Endothelial cell of umbilical vein (primary cell): ENCODE measurements at regions not wholly inside any gene's neighbourhood (a gene's known extent, or its start where the extent isn't known, plus 50 kb on each side); places are given as distances from the start of the nearest gene placed in this dataset.

Experiments
- BruUV-seq: library from RNA; stranded (reverse); fragments of 400-500 nt; replicated peaks from 2 replicates; lab custom pipeline; 2021; lab: Mats Ljungman, UMichigan
- CTCF ChIA-PET: fragments of 300-600, 350-600 bp; sonication (Branson Sonifier 250); formaldehyde crosslinking; loops from one replicate; lab custom pipeline; 2021; ENCODE audit warnings: antibody characterized with exemption, inconsistent platforms; lab: Charles Lee
- POLR2A ChIA-PET: fragments of 300-600, 350-600 bp; sonication (Branson Sonifier 250); formaldehyde crosslinking; loops from one replicate; lab custom pipeline; 2021; ENCODE audit warnings: antibody characterized with exemption, inconsistent platforms; lab: Charles Lee
- DNase-seq: peaks from one replicate; pipeline ENCODE4 v3.0.0-alpha.2; 2011; ENCODE audit warnings: low read depth, low spot score
- FAIRE-seq: peaks from 2 replicates; lab custom pipeline; 2011; peaks lifted over from hg19 to GRCh38; lab: Jason Lieb, UNC
- H2AFZ ChIP-seq: 2 replicates; pipeline ENCODE4 v1.6.0; 2012; ENCODE audit warnings: low read depth, low read length, control low read depth, inconsistent platforms
- H3K27ac ChIP-seq: 2 replicates; pipeline ENCODE4 v1.5.1; 2011; ENCODE audit warnings: low read depth, mild to moderate bottlenecking, control low read depth, low read length, moderate library complexity; ENCODE audit not compliant: insufficient read depth
- H3K27me3 ChIP-seq, 2 experiments: 2 replicates each; pipeline versions ENCODE4 v1.6.0 to v1.6.1; 2011; ENCODE audit warnings: low read length in 2 of 2, mixed read lengths in 1 of 2; ENCODE audit not compliant: control insufficient read depth in 2 of 2, insufficient read depth in 2 of 2
- H3K36me3 ChIP-seq, 2 experiments: 2 replicates in 1 of 2; 3 replicates in 1 of 2; pipeline ENCODE4 v1.5.1; 2011; ENCODE audit warnings: low read length in 2 of 2, mild to moderate bottlenecking in 1 of 2, moderate library complexity in 1 of 2; ENCODE audit not compliant: control insufficient read depth in 2 of 2, insufficient read depth in 2 of 2; ENCODE audit errors: extremely low read depth in 1 of 2
- H3K4me1 ChIP-seq: 3 replicates; pipeline ENCODE4 v1.5.1; 2011; ENCODE audit warnings: mild to moderate bottlenecking, low read length; ENCODE audit not compliant: control insufficient read depth, insufficient read depth; ENCODE audit errors: extremely low read depth
- H3K4me2 ChIP-seq: 2 replicates; pipeline ENCODE4 v1.6.1; 2011; ENCODE audit warnings: low read length, control low read depth, mixed read lengths; ENCODE audit not compliant: insufficient read depth
- H3K4me3 ChIP-seq, 3 experiments: fragments of 200-600 bp in 1 of 3; sonication (generic), shearing (Covaris generic) in 1 of 3; replicated peaks in 1 of 3; 2 replicates each; pipeline ENCODE4 v1.5.1; 2011 to 2016; ENCODE audit warnings: control low read depth in 3 of 3, low read length in 3 of 3, mild to moderate bottlenecking in 2 of 3, inconsistent platforms in 1 of 3, low read depth in 1 of 3, moderate library complexity in 1 of 3; ENCODE audit not compliant: insufficient read depth in 1 of 3
- H3K79me2 ChIP-seq: 2 replicates; pipeline ENCODE4 v1.6.0; 2012; ENCODE audit warnings: low read length, inconsistent platforms; ENCODE audit not compliant: control insufficient read depth, insufficient read depth
- H3K9ac ChIP-seq: replicated peaks from 2 replicates; pipeline ENCODE3; 2011; ENCODE audit warnings: low read length, control low read depth; ENCODE audit not compliant: insufficient read depth; ENCODE audit errors: extremely low read depth
- H3K9me1 ChIP-seq: replicated peaks from 3 replicates; pipeline ENCODE4 v1.6.0; 2011; ENCODE audit warnings: mild to moderate bottlenecking, low read length; ENCODE audit not compliant: control insufficient read depth, insufficient read depth; ENCODE audit errors: extremely low read depth
- H3K9me3 ChIP-seq: replicated peaks from 2 replicates; pipeline ENCODE4 v1.5.1; 2012; ENCODE audit warnings: low read length, inconsistent platforms; ENCODE audit not compliant: control insufficient read depth, insufficient read depth
- H4K20me1 ChIP-seq: replicated peaks from 2 replicates; pipeline ENCODE3; 2011; ENCODE audit warnings: mild to moderate bottlenecking, low read length; ENCODE audit not compliant: control insufficient read depth, insufficient read depth; ENCODE audit errors: extremely low read depth
- JUN ChIP-seq: IDR thresholded peaks from 2 replicates; pipeline ENCODE4 v1.6.1; 2011; ENCODE audit warnings: borderline replicate concordance, low read depth; ENCODE audit not compliant: insufficient read length, insufficient read depth
- MYC ChIP-seq: IDR thresholded peaks from one replicate; pipeline ENCODE4 v1.6.1; 2011; ENCODE audit warnings: mild to moderate bottlenecking, low read depth, low read length
- POLR2A ChIP-seq: IDR thresholded peaks from 2 replicates; pipeline ENCODE4 v1.6.1; 2012; ENCODE audit warnings: low read depth, mild to moderate bottlenecking, control low read depth, low read length
- POLR2AphosphoS5 ChIP-seq: IDR thresholded peaks from 2 replicates; pipeline ENCODE4 v1.6.1; 2012; ENCODE audit warnings: low read depth, mild to moderate bottlenecking, control low read depth, low read length, moderate library complexity; ENCODE audit not compliant: insufficient read depth
- dilution Hi-C: fragments of 300-500 bp; cut with MboI; formaldehyde crosslinking; loops from one replicate; pipeline ENCODE4 v1.15.0; 2019; ENCODE audit warnings: low sequenced_read_pairs; ENCODE audit not compliant: extremely low pct_ligation_motif_present
- intact Hi-C: fragments of 100-400 bp; cut with micrococcal nuclease; formaldehyde crosslinking; loops from one replicate; pipeline ENCODE4 v1.10.0; 2022
- TF ChIP-seq, protein P1 (sequence below): IDR thresholded peaks from 2 replicates; pipeline ENCODE4 v1.6.1; 2011; ENCODE audit not compliant: insufficient read depth, insufficient read length

DNA sequence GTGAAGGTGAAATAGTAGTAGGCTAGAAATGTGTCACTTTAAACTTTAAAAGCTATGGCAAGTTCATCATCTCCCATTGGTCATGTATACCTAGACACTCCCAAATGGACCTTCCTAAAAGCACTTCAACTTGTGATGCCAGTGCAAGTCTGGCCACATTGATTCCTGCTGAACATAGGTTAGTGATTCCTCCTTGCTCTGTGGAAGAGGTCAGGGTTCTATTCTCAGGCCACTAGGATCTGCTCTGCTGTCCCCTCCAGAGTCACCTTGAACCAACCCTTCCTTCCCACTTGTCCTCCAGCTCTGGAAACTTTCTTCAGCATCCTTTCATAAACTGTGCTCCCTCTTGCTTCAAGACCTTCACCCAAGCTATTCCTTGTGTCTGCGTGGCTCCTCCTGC, 301.7 kb downstream of the RPLP1 start:
- no peaks in the 10 kb centered on the region for H3K79me2 ChIP-seq
- H4K20me1 ChIP-seq: no peaks in the 10 kb centered on the region
- ChIA-PET CTCF (no interaction called here), POLR2A (no interaction called here)
- intact Hi-C loops (loop anchor here (10.0 kb wide), 1 partner anchor 720 kb away; no protein-coding TSS in a partner anchor), dilution Hi-C loops (no loop called here)
- no peaks in the 10 kb centered on the region for H3K36me3 ChIP-seq
- H3K9ac ChIP-seq: no peak overlapping the region
- H3K4me1 ChIP-seq: peaks cover 13% of the 10 kb centered on the region
- H3K4me2 ChIP-seq: no peak overlapping the region
- TF ChIP-seq POLR2AphosphoS5 (no peak), MYC (no peak)
- TF ChIP-seq, protein P1, sequence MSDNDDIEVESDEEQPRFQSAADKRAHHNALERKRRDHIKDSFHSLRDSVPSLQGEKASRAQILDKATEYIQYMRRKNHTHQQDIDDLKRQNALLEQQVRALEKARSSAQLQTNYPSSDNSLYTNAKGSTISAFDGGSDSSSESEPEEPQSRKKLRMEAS: no peak
- H3K27me3 ChIP-seq: no peaks in the 10 kb centered on the region
- no peaks in the 10 kb centered on the region for H3K9me3 ChIP-seq
- BruUV-seq: no TSS peak
- H3K4me3 ChIP-seq: no peak overlapping the region
- FAIRE-seq (no peak), DNase-seq (no peak)
- H2AFZ ChIP-seq: no peak overlapping the region
- no peaks in the 10 kb centered on the region for H3K9me1 ChIP-seq
- H3K27ac ChIP-seq: no peak overlapping the region

DNA sequence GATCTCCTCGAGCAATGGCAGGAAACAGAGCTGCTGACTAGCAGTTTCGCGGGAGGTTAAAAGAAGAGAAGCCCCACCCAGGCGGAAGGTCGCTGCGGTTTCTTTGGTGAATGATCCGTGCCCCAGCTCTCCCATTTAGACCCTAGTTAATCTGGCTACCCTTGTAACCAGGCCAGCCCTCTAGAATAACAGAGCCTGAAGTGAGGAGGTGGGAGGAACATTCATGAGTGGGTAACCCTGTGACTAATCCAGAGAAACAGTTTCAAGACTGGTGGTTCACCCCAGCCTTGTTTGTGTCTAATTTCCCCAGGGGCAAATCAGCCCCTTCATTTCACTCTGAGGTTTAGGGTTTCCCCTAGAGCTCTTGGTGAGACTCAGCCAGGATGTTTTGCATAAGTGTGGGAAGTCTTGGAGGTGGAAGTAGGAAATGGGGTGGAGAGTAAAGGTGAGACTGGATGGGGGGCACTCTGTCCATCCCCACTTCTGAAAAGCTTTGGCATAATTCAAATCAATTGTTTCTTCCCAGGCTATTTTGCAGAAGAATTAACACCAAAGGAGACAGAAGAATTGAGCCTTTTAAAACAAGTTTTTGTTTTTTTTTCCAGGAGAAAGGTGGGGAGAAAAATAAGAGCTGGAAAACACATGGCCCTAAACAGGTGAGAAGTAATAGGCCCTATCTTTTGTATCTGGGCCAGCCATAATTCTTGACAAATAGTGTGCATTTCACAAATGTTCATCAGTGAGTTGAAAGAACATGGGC, 303.1 kb downstream of the RPLP1 start:
- dilution Hi-C loops: no loop called here
- Histone ChIP-seq H3K9me1 (no peaks in the 10 kb centered on the region), H3K79me2 (no peaks in the 10 kb centered on the region), H2AFZ (no peak overlapping the region), H3K9ac (no peak overlapping the region), H3K9me3 (no peaks in the 10 kb centered on the region), H3K27ac (no peak overlapping the region), H3K27me3 (no peaks in the 10 kb centered on the region), H3K36me3 (no peaks in the 10 kb centered on the region), H3K4me3 (no peak overlapping the region), H4K20me1 (no peaks in the 10 kb centered on the region), H3K4me1 (peaks cover 27% of the 10 kb centered on the region), H3K4me2 (no peak overlapping the region)
- no peak for FAIRE-seq
- CTCF ChIA-PET: interaction anchor here (0.8 to 1.4 kb wide), 2 partner anchors 11 to 711 kb away, joined by 3 to 4 read pairs; no protein-coding TSS in a partner anchor
- no peak for TF ChIP-seq POLR2A
- TF ChIP-seq JUN: no peak
- TF ChIP-seq POLR2AphosphoS5: no peak
- no TSS peak for BruUV-seq
- POLR2A ChIA-PET: no interaction called here
- DNase-seq: no peak
- intact Hi-C loops: loop anchor here (10.0 kb wide), 1 partner anchor 719 kb away; no protein-coding TSS in a partner anchor
